Right ventricle myocardium inferior (tissue), 1 donor: ENCODE measurements at regions not wholly inside any gene's neighbourhood (a gene's known extent, or its start where the extent isn't known, plus 50 kb on each side); places are given as distances from the start of the nearest gene placed in this dataset.
A peak's percentile ranks its signal among the peaks of the same experiment; 100 is the strongest.
"Not testable (repeated sequence)": the region's sequence is repeated elsewhere in the genome, so short reads cannot be mapped to it uniquely, and the experiment has no call there.

Source experiments
- ATAC-seq: fragments of 200-7000 bp; cut with Tn5 transposase; one replicate; pipeline ENCODE4 v1.9.1; 2020; ENCODE audit warnings: mild to moderate bottlenecking, moderate library complexity
- DNase-seq: peaks from one replicate; pipeline ENCODE4 v3.0.0; 2021; ENCODE audit errors: missing footprints
- intact Hi-C: fragments of 100-400 bp; cut with DNase I; formaldehyde crosslinking; loops from one replicate; pipeline ENCODE4 v1.11.0; 2022
- donor health status: DM: no; HTN: yes; CAD: no; lungs with severe emphysema.

DNA sequence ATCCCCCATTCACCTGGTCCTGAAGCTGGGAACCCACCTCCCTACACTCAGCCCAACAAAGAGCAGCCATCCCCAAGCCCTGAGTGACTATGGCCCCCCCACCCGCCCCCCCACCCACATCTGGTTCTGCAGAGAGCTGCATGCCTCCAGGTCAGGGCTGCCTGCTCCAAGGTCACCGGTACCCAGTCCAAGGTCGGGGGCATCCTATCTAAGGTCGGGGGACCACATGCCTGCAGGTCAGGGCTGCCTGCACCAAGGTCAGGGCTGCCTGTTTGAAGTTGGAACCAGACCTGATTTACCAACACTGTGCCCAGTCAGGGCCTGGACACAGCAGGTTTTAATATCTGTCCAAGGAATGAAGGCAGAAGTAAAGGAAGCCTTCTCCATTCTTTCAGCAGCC is 66.1 kb upstream of the GPC1 start:
- DNase-seq (peak; percentile 65), ATAC-seq (no peak)
- intact Hi-C loops: loop anchor here (2.0 to 5.0 kb wide), 2 partner anchors 72 to 133 kb away; no protein-coding TSS in a partner anchor

- DNase-seq (peak; percentile 78), ATAC-seq (peak; percentile 73)
- intact Hi-C loops: loop anchor here (2.0 to 5.0 kb wide), 2 partner anchors 73 to 133 kb away; no protein-coding TSS in a partner anchor
Observed at GRCh38 chr2:240369801-240370585, 65.5 kb upstream of the GPC1 start.

- DNase-seq: no peak
- intact Hi-C loops: no loop called here
Observed at GRCh38 chr2:240371129-240372000, 64.1 kb upstream of the GPC1 start.

DNA sequence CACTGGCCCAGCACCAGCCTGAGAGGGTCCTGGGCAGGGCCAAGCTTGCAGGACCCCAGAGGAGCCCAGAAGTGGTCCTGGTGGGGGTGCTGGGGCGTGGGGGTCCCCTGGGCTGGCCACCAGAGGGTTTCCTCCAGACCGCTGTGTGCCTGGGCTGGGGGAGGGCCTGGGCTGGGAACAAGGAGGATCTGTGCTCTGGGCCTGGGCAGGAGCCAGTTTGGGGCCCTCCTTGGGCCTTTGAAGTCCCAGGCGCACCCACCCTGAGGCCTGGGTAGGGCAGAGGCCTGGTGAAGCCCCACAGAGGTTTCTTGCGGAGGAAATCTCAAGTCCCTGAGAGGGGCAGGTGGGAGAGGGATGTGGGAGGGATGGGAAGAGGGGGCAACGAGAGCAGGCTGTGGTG is 63.4 kb upstream of the GPC1 start:
- no peak for DNase-seq
- no peak for ATAC-seq
- intact Hi-C loops: no loop called here

More at GRCh38 chr2:240371129-240372000, 64.1 kb upstream of the GPC1 start:
- ATAC-seq: no peak

GRCh38 chr2:240373289-240373885 is 62.1 kb upstream of the GPC1 start:
- intact Hi-C loops: no loop called here
- ATAC-seq (no peak), DNase-seq (no peak)

DNA sequence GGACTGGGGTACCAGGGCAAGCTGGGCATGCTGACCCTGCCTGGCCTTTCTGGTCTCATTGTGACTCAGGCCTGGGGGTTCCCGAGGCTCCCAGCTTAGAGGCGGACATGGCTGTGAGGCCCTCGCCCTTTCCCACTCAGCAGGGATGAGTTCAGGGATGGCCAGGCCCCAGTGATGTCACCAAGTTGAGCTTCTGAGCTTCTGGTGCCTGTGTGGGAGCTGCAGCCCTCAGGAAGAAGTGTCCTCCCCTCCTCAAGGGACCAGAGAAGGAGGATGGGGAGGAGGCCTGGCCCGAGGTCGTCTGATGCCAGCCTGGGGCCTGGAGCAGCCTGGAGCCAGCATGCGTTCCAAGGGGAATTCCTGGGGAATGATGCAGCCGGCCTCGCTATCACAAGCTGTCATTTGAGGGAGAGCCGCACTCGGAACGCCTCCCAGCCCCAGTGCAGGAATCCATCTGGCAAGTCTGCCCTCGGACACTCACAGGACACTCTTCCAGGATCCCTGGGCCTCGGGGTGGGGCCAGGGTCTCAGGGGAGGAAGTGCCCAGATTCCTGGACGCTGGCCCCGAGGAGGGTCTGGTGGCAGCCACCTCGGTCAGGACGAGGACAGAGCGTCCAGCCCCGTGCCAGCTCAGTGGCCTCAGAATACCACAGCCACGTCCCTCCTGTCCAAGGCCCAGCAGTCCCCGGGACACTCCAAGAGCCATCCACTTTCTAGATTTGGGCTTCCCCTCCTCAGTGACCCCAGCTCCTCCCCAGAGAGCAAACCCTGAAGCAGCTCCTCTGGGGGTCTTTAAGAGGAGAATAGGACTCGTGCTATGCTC is 61.2 kb upstream of the GPC1 start:
- intact Hi-C loops: loop anchor here (1.0 kb wide), 1 partner anchor 61 kb away; the partner anchor contains the start of gene GPC1
- peak; percentile 70 for ATAC-seq
- DNase-seq: no peak

- no peak for DNase-seq
- intact Hi-C loops: no loop called here
Observed at GRCh38 chr2:240375024-240375645, 60.3 kb upstream of the GPC1 start.

DNA sequence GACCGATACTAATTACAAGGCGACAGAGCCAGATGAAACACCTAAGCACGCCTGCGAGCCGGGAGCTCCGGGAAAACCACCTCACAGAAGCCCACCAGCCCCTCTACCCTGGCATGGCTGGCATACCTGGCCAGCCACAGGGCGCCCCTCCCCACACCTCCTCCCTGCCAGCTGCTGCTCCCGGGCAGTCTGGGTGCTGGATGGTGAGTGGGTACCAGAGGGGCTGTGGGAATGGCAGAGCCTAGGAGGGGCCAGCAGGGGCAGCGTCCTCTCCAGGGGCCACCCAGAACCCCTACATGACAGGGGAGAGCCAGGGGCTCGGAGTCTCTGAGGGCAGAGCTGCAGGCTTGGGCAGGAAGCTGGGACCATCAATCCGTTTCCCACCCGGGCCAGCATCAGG is 58.7 kb upstream of the GPC1 start:
- DNase-seq (no peak), ATAC-seq (no peak)
- intact Hi-C loops: no loop called here

More at GRCh38 chr2:240375024-240375645, 60.3 kb upstream of the GPC1 start:
- ATAC-seq: no peak

DNA sequence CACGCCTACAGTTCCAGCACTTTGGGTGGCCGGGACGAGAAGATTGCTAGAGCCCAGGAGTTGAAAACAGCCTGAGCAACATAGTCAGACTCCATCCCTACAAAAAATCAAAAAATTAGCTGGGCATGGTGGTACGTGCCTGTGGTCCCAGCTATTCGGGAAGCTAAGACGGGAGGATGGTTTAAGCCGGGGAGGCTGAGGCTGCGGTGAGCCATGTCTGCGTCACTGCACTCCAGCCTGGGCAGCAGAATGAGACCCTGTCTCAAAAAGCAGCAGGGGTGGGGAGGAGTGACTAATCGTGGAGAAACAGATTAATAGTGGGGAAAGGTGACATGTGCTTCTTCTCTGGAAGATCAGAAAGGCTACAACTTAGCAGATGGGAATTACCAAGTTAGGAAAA is 58.1 kb upstream of the GPC1 start:
- no peak for DNase-seq
- intact Hi-C loops: no loop called here
- ATAC-seq: no peak

DNA sequence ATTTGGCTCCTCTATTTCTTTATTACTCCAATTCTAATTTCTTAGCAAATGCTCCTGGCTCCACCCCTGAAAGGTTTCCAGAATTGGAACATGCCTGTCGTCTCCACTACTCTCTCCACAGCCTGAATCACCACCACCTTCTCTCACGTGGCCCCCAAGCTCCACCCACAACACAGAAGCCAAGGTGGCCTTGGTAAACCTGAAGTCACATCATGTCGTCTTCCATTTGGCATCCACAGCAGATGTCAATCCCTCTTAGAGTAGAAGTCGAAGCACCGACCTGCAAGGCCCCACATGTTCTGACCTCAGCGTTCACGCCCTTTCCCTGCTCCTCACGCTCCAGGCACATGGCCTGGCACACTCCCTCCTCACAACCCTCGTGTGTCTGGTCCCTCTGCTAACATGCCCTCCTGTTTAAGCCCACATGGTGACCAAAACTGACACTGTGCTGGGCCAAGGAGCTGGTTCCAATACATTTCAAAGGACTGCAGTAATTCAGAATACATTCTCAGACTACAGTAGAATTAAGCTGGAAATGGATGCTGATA is 56.3 kb upstream of the GPC1 start:
- intact Hi-C loops: no loop called here
- ATAC-seq (no peak), DNase-seq (no peak)

GRCh38 chr2:240383099-240383758 is 52.2 kb upstream of the GPC1 start:
- intact Hi-C loops: no loop called here
- ATAC-seq: no peak
- DNase-seq: peak; percentile 34

DNA sequence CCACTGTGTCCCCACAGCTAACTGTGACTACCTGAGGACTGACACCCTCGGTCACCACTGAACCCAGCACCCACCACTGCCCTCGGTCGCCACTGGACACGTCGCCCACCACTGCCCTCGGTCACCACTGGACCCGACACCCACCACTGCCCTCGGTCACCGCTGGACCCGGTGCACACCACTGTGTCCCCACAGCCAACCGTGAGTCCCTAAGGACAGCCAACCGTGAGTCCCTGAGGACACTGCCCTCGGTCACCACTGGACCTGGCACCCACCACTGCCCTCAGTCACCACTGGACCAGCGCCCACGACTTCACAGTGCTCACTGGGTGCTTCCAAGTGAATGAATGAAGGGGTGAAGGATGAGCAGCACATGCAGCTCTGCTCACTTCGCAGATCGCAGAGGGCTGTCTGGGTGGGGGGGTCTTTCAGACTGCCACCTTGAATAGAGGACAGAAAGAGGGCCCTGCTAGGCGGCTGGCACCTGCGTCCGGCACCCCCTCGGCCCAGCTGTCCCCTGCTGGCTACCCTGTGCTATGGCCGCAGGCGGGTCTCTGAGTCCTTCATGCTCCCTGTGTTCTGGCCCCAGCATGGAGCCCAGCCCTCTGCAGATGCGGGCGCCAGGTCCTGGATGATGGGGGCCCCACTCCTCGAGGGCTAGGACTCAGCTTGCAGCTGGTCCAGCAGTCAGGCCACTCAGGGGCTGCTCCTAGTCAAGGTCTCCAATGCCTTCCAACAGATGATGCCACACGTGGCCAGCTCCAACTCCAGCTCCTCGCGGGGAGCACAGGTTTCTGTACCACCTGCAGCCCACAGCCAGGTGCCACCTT is 51.4 kb upstream of the GPC1 start:
- ATAC-seq (peak; percentile 21), DNase-seq (no peak)
- intact Hi-C loops: no loop called here

DNA sequence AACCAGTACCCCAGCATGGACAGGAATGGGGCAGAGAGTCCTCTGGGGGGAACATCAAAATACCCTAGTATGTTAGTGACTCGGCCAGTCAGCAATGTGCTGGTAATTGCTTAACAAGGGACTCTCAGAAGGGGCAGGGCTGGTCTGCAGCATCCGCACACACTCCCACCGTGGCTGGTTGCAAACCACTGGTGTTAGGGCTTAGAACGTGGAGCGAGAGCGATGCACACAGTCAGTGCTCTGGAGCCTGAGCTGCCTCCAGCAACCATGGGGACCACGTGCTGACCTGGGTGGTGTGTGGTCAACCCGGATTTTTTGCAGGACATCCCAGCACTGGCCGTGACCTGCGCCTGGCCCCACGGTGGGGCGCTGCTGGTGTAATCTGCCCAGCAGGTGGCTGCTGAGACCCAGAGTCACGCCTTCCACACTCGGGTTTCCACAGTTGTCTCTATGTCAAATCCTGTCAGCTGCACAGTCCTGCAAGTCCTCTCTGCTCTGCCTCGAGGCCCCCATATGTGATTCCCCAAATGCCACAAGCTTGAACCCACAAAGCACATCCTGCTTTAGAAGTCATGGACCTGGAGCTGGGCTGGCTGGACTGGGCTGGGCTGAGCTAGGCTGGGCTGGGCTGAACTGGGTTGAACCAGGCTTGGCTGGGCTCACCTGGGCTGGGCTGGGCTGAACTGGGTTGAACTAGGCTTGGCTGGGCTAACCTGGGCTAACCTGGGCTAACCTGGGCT is 50.6 kb upstream of the GPC1 start:
- intact Hi-C loops: no loop called here
- no peak for DNase-seq

DNA sequence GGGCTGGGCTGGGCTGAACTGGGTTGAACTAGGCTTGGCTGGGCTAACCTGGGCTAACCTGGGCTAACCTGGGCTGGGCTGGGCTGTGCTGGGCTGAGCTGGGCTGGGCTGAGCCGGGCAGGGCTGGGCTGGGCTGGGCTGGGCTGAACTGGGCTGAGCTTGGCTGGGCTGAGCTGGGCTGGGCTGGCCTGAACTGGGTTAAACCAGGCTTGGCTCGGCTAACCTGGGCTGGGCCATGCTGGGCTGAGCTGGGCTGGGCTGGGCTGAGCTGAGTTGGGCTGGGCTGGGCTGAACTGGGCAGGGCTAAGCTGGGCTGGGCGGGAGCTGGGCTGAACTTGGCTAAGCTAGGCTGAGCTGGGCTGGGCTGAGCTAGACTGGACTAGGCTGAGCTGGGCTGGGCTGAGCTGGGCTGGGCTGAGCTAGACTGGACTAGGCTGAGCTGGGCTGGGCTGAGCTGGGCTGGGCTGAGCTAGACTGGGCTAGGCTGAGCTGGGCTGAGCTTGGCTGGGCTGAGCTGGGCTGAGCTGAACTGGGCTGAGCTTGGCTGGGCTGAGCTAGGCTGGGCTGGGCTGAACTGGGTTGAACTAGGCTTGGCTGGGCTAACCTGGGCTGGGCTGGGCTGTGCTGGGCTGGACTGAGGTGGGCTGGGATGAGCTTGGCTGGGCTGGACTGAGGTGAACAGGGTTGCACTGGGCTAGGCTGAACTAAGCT is 49.9 kb upstream of the GPC1 start:
- intact Hi-C loops, ATAC-seq, DNase-seq: not testable (repeated sequence)

More for the DNA sequence above, 50.6 kb upstream of the GPC1 start:
- ATAC-seq: no peak
